OCI-LY3 (cell line): ENCODE measurements at regions not wholly inside any gene's neighbourhood (a gene's known extent, or its start where the extent isn't known, plus 50 kb on each side); places are given as distances from the start of the nearest gene placed in this dataset.

Experiments used
- H2AFZ ChIP-seq: fragments of 200-600, 300-600 bp; shearing (Covaris generic); 2 replicates; pipeline ENCODE4 v1.6.0; 2014; ENCODE audit warnings: antibody characterized with exemption, low read depth, low read length
- H3K27ac ChIP-seq: fragments of 200-600, 300-600 bp; sonication (generic); 2 replicates; pipeline ENCODE4 v1.5.1; 2014; ENCODE audit warnings: mild to moderate bottlenecking, low read length, moderate library complexity, mixed read lengths
- H3K27me3 ChIP-seq: fragments of 200-600, 300-600 bp; sonication (generic); 2 replicates; pipeline ENCODE4 v1.6.1; 2014; ENCODE audit warnings: low read depth, low read length, mixed read lengths
- H3K36me3 ChIP-seq: fragments of 200-600, 300-600 bp; sonication (generic); replicated peaks from 2 replicates; pipeline ENCODE3; 2014; ENCODE audit warnings: low read depth, low read length, mixed read lengths
- H3K4me1 ChIP-seq: fragments of 300-600, 200-600 bp; sonication (generic); 2 replicates; pipeline ENCODE4 v1.6.1; 2014; ENCODE audit warnings: low read length, mixed read lengths
- H3K4me2 ChIP-seq: fragments of 200-600, 300-600 bp; sonication (generic); 2 replicates; pipeline ENCODE4 v1.6.1; 2014; ENCODE audit warnings: low read length, mixed read lengths
- H3K4me3 ChIP-seq: fragments of 300-600, 200-600 bp; sonication (generic); 2 replicates; pipeline ENCODE4 v1.5.1; 2014; ENCODE audit warnings: antibody characterized with exemption, mild to moderate bottlenecking, low read length, moderate library complexity
- H3K79me2 ChIP-seq: fragments of 300-600, 200-600 bp; shearing (Covaris generic); 2 replicates; pipeline ENCODE4 v1.6.1; 2014; ENCODE audit warnings: mild to moderate bottlenecking, low read length, mixed read lengths
- H3K9ac ChIP-seq: fragments of 300-600, 200-600 bp; shearing (Covaris generic); 2 replicates; pipeline ENCODE4 v1.6.0; 2014; ENCODE audit warnings: mild to moderate bottlenecking, low read length, moderate library complexity
- H3K9me3 ChIP-seq: fragments of 200-600, 300-600 bp; shearing (Covaris generic); 2 replicates; pipeline ENCODE4 v1.6.1; 2014; ENCODE audit warnings: low read length, mixed read lengths; ENCODE audit not compliant: insufficient read depth
- H4K20me1 ChIP-seq: fragments of 200-600, 300-600 bp; sonication (generic); 2 replicates; pipeline ENCODE4 v1.6.1; 2016; ENCODE audit warnings: low read length, mixed read lengths; ENCODE audit not compliant: insufficient read depth
- CTCF ChIP-seq: fragments of 200-600, 300-600 bp; sonication (generic); IDR thresholded peaks from 2 replicates; pipeline ENCODE4 v1.5.1; 2014; ENCODE audit warnings: antibody characterized with exemption, low read length, low read depth
- EZH2phosphoT487 ChIP-seq: fragments of 200-600 bp; shearing (Covaris generic); IDR thresholded peaks from 2 replicates; pipeline ENCODE4 v1.6.1; 2018; ENCODE audit warnings: antibody characterized with exemption, mixed run types, low read depth

GRCh38 chr4:11297201-11297600, 131.5 kb downstream of the HS3ST1 start:
- H3K4me3 ChIP-seq, result no peak overlapping the region

GRCh38 chr4:11293866-11294265, 134.8 kb downstream of the HS3ST1 start:
- Histone ChIP-seq H4K20me1 (no peaks in the 10 kb centered on the region), H3K4me2 (no peak overlapping the region), H3K4me3 (no peak overlapping the region), H2AFZ (no peak overlapping the region), H3K9ac (no peak overlapping the region), H3K9me3 (no peaks in the 10 kb centered on the region), H3K79me2 (no peaks in the 10 kb centered on the region), H3K4me1 (no peaks in the 10 kb centered on the region), H3K36me3 (no peaks in the 10 kb centered on the region), H3K27ac (no peak overlapping the region), H3K27me3 (no peaks in the 10 kb centered on the region)
- TF ChIP-seq CTCF (no peak), EZH2phosphoT487 (no peak)

More at GRCh38 chr4:11297201-11297600, 131.5 kb downstream of the HS3ST1 start:
- Histone ChIP-seq H3K9me3 (no peaks in the 10 kb centered on the region), H2AFZ (no peak overlapping the region), H3K27ac (no peak overlapping the region), H3K4me1 (no peaks in the 10 kb centered on the region), H3K27me3 (no peaks in the 10 kb centered on the region), H3K4me2 (no peak overlapping the region), H3K9ac (no peak overlapping the region), H3K79me2 (no peaks in the 10 kb centered on the region), H3K36me3 (no peaks in the 10 kb centered on the region), H4K20me1 (no peaks in the 10 kb centered on the region)
- TF ChIP-seq EZH2phosphoT487 (no peak), CTCF (no peak)

- H3K4me3 ChIP-seq, result no peak overlapping the region
- no peak overlapping the region for H3K4me2 ChIP-seq
- no peak overlapping the region for H3K9ac ChIP-seq
- peaks cover 6% of the 10 kb centered on the region; the same call in 1 of the 2 replicates for H3K4me1 ChIP-seq
- TF ChIP-seq CTCF (no peak), EZH2phosphoT487 (no peak)
- no peaks in the 10 kb centered on the region for H3K79me2 ChIP-seq
- no peaks in the 10 kb centered on the region for H3K27me3 ChIP-seq
- H2AFZ ChIP-seq, result no peak overlapping the region
- no peaks in the 10 kb centered on the region for H4K20me1 ChIP-seq
- no peak overlapping the region for H3K27ac ChIP-seq
- H3K9me3 ChIP-seq, result no peaks in the 10 kb centered on the region
- no peaks in the 10 kb centered on the region for H3K36me3 ChIP-seq
Measured at GRCh38 chr4:11287055-11287454, 141.6 kb downstream of the HS3ST1 start.

- TF ChIP-seq CTCF, result no peak
- no peak for TF ChIP-seq EZH2phosphoT487
- Histone ChIP-seq H3K4me1 (peaks cover 6% of the 10 kb centered on the region; the same call in 1 of the 2 replicates), H3K9ac (no peak overlapping the region), H3K4me3 (no peak overlapping the region), H4K20me1 (no peaks in the 10 kb centered on the region), H3K4me2 (no peak overlapping the region), H3K79me2 (no peaks in the 10 kb centered on the region), H3K27me3 (no peaks in the 10 kb centered on the region), H3K36me3 (no peaks in the 10 kb centered on the region), H2AFZ (no peak overlapping the region), H3K9me3 (no peaks in the 10 kb centered on the region), H3K27ac (no peak overlapping the region)
Measured at GRCh38 chr4:11286533-11286932, 142.2 kb downstream of the HS3ST1 start.
